ENCODE measurements at regions not wholly inside any gene's neighbourhood (a gene's known extent, or its start where the extent isn't known, plus 50 kb on each side); places are given as distances from the start of the nearest gene placed in this dataset.

DNA sequence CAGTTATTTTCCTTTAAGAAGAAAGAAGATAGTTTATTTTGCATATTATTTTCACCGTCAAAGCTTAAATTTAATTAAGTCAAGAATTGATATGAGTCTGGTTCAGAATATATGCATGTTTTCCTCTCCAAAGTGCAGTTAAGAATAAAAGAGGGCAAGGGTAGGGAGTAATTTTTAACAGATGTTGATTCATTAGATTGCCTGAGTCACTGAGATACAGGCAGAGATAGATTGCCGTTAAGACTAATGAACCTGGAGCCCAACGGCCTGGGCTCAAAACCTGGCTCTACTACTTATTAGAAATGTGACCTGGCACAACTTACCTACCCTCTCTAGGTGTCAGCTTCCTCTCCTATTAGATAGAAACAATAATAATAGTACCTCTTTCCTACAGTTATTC, 1037.4 kb upstream of the PABPC4L start:
- no peak for TF ChIP-seq POLR2A (IDR thresholded peaks at IDR 0.05)
- TF ChIP-seq CTCF (IDR thresholded peaks at IDR 0.05): no peak

Data from prostate gland (tissue), 2 donors.